ENCODE measurements at regions not wholly inside any gene's neighbourhood (a gene's known extent, or its start where the extent isn't known, plus 50 kb on each side); places are given as distances from the start of the nearest gene placed in this dataset.

DNA sequence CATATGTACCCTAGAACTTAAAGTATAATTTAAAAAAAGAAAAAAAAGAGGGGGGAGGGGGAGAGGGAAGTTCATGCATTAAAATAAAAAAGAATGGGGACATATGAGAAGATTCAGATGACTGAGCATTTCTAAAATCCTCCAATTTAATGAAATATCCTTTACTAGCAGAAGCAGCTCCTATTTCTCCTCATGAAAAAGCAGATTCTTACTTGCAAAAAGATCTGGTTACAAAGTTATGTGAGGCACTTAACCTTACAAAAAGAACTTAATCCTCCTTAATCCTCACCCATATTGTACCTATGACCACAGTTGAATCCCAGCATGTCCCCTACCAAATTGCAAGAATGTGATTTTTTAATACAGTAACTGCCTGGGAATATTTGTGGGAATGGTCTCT, 298.5 kb downstream of the SRGAP2C start:
- TF ChIP-seq, protein P1, sequence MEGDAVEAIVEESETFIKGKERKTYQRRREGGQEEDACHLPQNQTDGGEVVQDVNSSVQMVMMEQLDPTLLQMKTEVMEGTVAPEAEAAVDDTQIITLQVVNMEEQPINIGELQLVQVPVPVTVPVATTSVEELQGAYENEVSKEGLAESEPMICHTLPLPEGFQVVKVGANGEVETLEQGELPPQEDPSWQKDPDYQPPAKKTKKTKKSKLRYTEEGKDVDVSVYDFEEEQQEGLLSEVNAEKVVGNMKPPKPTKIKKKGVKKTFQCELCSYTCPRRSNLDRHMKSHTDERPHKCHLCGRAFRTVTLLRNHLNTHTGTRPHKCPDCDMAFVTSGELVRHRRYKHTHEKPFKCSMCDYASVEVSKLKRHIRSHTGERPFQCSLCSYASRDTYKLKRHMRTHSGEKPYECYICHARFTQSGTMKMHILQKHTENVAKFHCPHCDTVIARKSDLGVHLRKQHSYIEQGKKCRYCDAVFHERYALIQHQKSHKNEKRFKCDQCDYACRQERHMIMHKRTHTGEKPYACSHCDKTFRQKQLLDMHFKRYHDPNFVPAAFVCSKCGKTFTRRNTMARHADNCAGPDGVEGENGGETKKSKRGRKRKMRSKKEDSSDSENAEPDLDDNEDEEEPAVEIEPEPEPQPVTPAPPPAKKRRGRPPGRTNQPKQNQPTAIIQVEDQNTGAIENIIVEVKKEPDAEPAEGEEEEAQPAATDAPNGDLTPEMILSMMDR (optimal IDR thresholded peaks at IDR 0.05 in 1 of 3, IDR thresholded peaks at IDR 0.05 in 1 of 3, conservative IDR thresholded peaks at IDR 0.05 in 1 of 3; ENCODE audit: extremely low read depth in 1 of 3, insufficient read depth in 2 of 3, low read length in 3 of 3), result no peak
- TF ChIP-seq EZH2 (IDR thresholded peaks at IDR 0.05; ENCODE audit: low read length), result no peak
